Prostate gland (tissue), 2 donors: ENCODE measurements at regions not wholly inside any gene's neighbourhood (a gene's known extent, or its start where the extent isn't known, plus 50 kb on each side); places are given as distances from the start of the nearest gene placed in this dataset.

Source experiments
- DNase-seq: peaks from one replicate; pipeline ENCODE4 v3.0.0-alpha.2; 2019; ENCODE audit warnings: low spot score
- H3K27ac ChIP-seq, 2 donors: fragments of 200-600 bp; sonication (generic); 2 replicates each; pipeline ENCODE4 v1.5.1; 2017 to 2019
- H3K27me3 ChIP-seq: fragments of 200-600 bp; sonication (generic); replicated peaks from 2 replicates; pipeline ENCODE4 v1.5.1; 2019; ENCODE audit not compliant: insufficient read depth
- H3K36me3 ChIP-seq, 2 donors: fragments of 200-600 bp; sonication (generic); 1 replicate in 1 of 2; 2 replicates in 1 of 2; pipeline versions ENCODE4 v1.5.1 to v1.8.1; 2017 to 2019
- H3K4me1 ChIP-seq: fragments of 200-600 bp; sonication (generic); replicated peaks from 2 replicates; pipeline ENCODE4 v1.5.1; 2019
- H3K4me3 ChIP-seq, 2 donors: fragments of 200-600 bp; sonication (generic); 2 replicates each; pipeline ENCODE4 v1.5.1; 2017 to 2019
- H3K9me3 ChIP-seq: fragments of 200-600 bp; sonication (generic); 2 replicates; pipeline ENCODE4 v1.5.1; 2017
- CTCF ChIP-seq, 4 experiments: fragments of 200-600 bp in 2 of 4; fragments of 450-650 bp in 2 of 4; sonication (generic) in 2 of 4; IDR thresholded peaks; 1 replicate in 3 of 4; 2 replicates in 1 of 4; pipeline ENCODE4 v1.5.1; 2016 to 2019; ENCODE audit warnings: antibody characterized with exemption in 4 of 4, mild to moderate bottlenecking in 2 of 4, moderate library complexity in 2 of 4
- POLR2A ChIP-seq: fragments of 450-650 bp; IDR thresholded peaks from one replicate; pipeline ENCODE4 v1.6.1; 2016; ENCODE audit warnings: antibody characterized with exemption, mild to moderate bottlenecking
- POLR2AphosphoS5 ChIP-seq: sonication (generic); formaldehyde crosslinking; IDR thresholded peaks from one replicate; pipeline ENCODE4 v1.6.1; 2017; ENCODE audit warnings: antibody characterized with exemption
- WGBS: methylation state at CpG from one replicate; pipeline ENCODE4 v1.1.5; 2018; 5-methylcytosine and 5-hydroxymethylcytosine counted together
- intact Hi-C: fragments of 100-400 bp; cut with DNase I; formaldehyde crosslinking; loops from one replicate; pipeline ENCODE4 v1.14.2; 2022

GRCh38 chr17:6304894-6305612 is 129.9 kb downstream of the AIPL1 start:
- Histone ChIP-seq H3K4me3 (no peak overlapping the region), H3K27me3 (no peaks in the 10 kb centered on the region), H3K27ac (no peak overlapping the region), H3K36me3 (no peaks in the 10 kb centered on the region), H3K9me3 (no peaks in the 10 kb centered on the region), H3K4me1 (no peaks in the 10 kb centered on the region)
- WGBS: 67% methylated on average over 3 of the region's 3 CpGs
- TF ChIP-seq POLR2A (no peak), POLR2AphosphoS5 (no peak), CTCF (IDR thresholded peaks at IDR 0.05) (no peak)
- no peak for DNase-seq
- intact Hi-C loops: no loop called here

DNA sequence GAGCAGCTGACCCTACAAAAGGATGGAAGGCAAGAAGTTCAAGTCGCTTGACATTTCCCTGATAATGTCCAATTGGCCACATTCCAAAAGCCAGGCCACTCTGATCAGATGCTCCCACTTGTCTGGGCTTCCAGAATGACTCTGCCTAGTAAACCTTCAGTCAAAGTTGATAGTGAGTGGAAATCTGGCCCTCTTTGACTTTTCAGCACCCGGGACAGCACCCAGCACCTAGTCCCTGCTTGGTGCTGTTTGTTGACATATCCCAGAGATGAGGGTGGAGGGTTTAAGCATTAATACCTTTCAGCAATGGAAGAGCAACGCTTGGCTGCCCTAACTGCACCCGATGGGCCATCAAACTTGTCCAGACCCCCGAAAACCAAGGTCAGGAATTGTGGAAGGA is 131.3 kb downstream of the AIPL1 start:
- intact Hi-C loops: no loop called here
- 7% methylated on average over 5 of the region's 5 CpGs for WGBS
- peaks cover 2% of the 10 kb centered on the region for H3K27me3 ChIP-seq
- H3K4me1 ChIP-seq: no peaks in the 10 kb centered on the region
- H3K9me3 ChIP-seq: no peaks in the 10 kb centered on the region
- no peak overlapping the region for H3K4me3 ChIP-seq
- TF ChIP-seq POLR2AphosphoS5: no peak
- TF ChIP-seq CTCF (IDR thresholded peaks at IDR 0.05): no peak
- no peak for TF ChIP-seq POLR2A
- no peaks in the 10 kb centered on the region for H3K36me3 ChIP-seq
- no peak for DNase-seq
- H3K27ac ChIP-seq: no peak overlapping the region

- H3K27me3 ChIP-seq: peaks cover 2% of the 10 kb centered on the region
Measured at GRCh38 chr17:6299275-6299674, 135.6 kb downstream of the AIPL1 start.

DNA sequence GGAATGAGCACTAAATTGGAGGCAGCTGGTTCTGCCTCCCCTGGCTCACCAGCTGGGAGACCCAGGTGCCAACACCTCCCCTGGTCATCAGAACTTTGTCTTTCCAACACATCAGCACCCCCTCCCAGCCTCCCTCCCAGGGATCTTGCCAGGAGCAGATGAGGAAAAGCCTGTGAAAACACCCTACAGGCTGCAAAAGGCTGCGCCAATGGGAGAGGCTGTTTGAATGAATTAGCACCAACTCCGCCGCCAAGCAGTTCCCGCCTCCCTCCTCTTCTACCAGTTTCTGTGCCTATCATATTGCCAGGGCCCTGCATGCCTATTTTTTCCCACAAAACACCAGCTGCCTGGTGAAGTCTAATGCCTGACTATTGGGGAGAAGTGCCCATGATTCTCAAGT is 137.0 kb downstream of the AIPL1 start:
- H3K27me3 ChIP-seq: peaks cover 2% of the 10 kb centered on the region
- 65% methylated on average over 4 of the region's 4 CpGs for whole genome bisulfite sequencing
- DNase-seq: no peak
- no peaks in the 10 kb centered on the region for H3K9me3 ChIP-seq
- H3K4me1 ChIP-seq: no peaks in the 10 kb centered on the region
- no peak overlapping the region for H3K27ac ChIP-seq
- no peaks in the 10 kb centered on the region for H3K36me3 ChIP-seq
- intact Hi-C loops: no loop called here
- H3K4me3 ChIP-seq: no peak overlapping the region
- TF ChIP-seq CTCF (IDR thresholded peaks at IDR 0.05) (no peak), POLR2AphosphoS5 (no peak), POLR2A (no peak)

More at GRCh38 chr17:6299275-6299674, 135.6 kb downstream of the AIPL1 start:
- TF ChIP-seq CTCF (IDR thresholded peaks at IDR 0.05) (no peak), POLR2AphosphoS5 (no peak)
- intact Hi-C loops: no loop called here
- Histone ChIP-seq H3K27ac (no peak overlapping the region), H3K4me3 (no peak overlapping the region), H3K9me3 (no peaks in the 10 kb centered on the region), H3K4me1 (no peaks in the 10 kb centered on the region), H3K36me3 (no peaks in the 10 kb centered on the region)
- WGBS: 82% methylated on average over 6 of the region's 6 CpGs
- no peak for DNase-seq

- TF ChIP-seq CTCF (IDR thresholded peaks at IDR 0.05): no peak
- no peak for TF ChIP-seq POLR2A
- no peak for TF ChIP-seq POLR2AphosphoS5
- no peaks in the 10 kb centered on the region for H3K4me1 ChIP-seq
- no peak for DNase-seq
- H3K4me3 ChIP-seq: no peak overlapping the region
- H3K9me3 ChIP-seq: no peaks in the 10 kb centered on the region
- peaks cover 2% of the 10 kb centered on the region for H3K27me3 ChIP-seq
- 93% methylated on average over 2 of the region's 2 CpGs for WGBS
- no peaks in the 10 kb centered on the region for H3K36me3 ChIP-seq
- no peak overlapping the region for H3K27ac ChIP-seq
- intact Hi-C loops: no loop called here
Measured at GRCh38 chr17:6297119-6297518, 137.8 kb downstream of the AIPL1 start.
